ENCODE measurements at regions not wholly inside any gene's neighbourhood (a gene's known extent, or its start where the extent isn't known, plus 50 kb on each side); places are given as distances from the start of the nearest gene placed in this dataset.

- H3K36me3 ChIP-seq (ENCODE audit: control insufficient read depth in 2 of 2, insufficient read depth in 2 of 2, low read length in 1 of 2), result no peaks in the 10 kb centered on the region
- SMC1A ChIA-PET (ENCODE audit: uncharacterized antibody, unreplicated experiment), result interaction anchor here (1.2 kb wide), 1 partner anchor 7 kb away, joined by 3 read pairs; no protein-coding TSS in a partner anchor
- H3K27ac ChIP-seq (ENCODE audit: control insufficient read depth, insufficient read depth), result no peak overlapping the region
- H4K20me1 ChIP-seq (ENCODE audit: control insufficient read depth, insufficient read depth), result no peaks in the 10 kb centered on the region
- H3K79me2 ChIP-seq (ENCODE audit: control insufficient read depth, insufficient read depth, low read length), result no peaks in the 10 kb centered on the region
- intact Hi-C loops (cut with micrococcal nuclease; ENCODE audit: unreplicated experiment), result no loop called here
- no peak overlapping the region for H3K4me2 ChIP-seq (ENCODE audit: control insufficient read depth, insufficient read depth)
- FAIRE-seq (no peak), DNase-seq (ENCODE audit: low read depth, low spot score) (no peak), ATAC-seq (no peak)
- RAD21 ChIA-PET (ENCODE audit: unreplicated experiment), result no interaction called here
- H3K4me1 ChIP-seq (ENCODE audit: control insufficient read depth, insufficient read depth, low read length), result no peaks in the 10 kb centered on the region
- POLR2A ChIA-PET, result no interaction called here
- H3K4me3 ChIP-seq, result no peak overlapping the region
- H2AFZ ChIP-seq (ENCODE audit: control insufficient read depth, low read depth, low read length), result no peak overlapping the region
- BruUV-seq (replicated peaks), result no TSS peak
- CTCF ChIA-PET, result no interaction called here
- H3K9ac ChIP-seq (ENCODE audit: control insufficient read depth, insufficient read depth, low read length), result no peak overlapping the region
- H3K27me3 ChIP-seq (replicated peaks in 1 of 2; ENCODE audit: control insufficient read depth in 2 of 2, insufficient read depth in 2 of 2, low read length in 1 of 2), result no peaks in the 10 kb centered on the region
- no peaks in the 10 kb centered on the region for H3K9me3 ChIP-seq (replicated peaks; ENCODE audit: control insufficient read depth, insufficient read depth, low read length)
- in situ Hi-C loops (cut with MboI), result no loop called here
- TF ChIP-seq FOS (IDR thresholded peaks at IDR 0.05; ENCODE audit: borderline replicate concordance, extremely low read depth, insufficient read length) (no peak), RUNX3 (IDR thresholded peaks at IDR 0.05; ENCODE audit: low read length) (no peak), CTCF (IDR thresholded peaks at IDR 0.05 in 2 of 3, conservative IDR thresholded peaks at IDR 0.05 in 1 of 3; ENCODE audit: control insufficient read depth in 2 of 3, extremely low read depth in 1 of 3, insufficient read depth in 1 of 3, low read depth in 3 of 3, low read length in 3 of 3) (no peak), HCFC1 (IDR thresholded peaks at IDR 0.05; ENCODE audit: low read length) (no peak), ZBED1 (IDR thresholded peaks at IDR 0.05; ENCODE audit: borderline replicate concordance) (no peak), EZH2 (IDR thresholded peaks at IDR 0.05; ENCODE audit: borderline replicate concordance, control insufficient read depth, low read depth, low read length) (no peak), DPF2 (IDR thresholded peaks at IDR 0.05) (no peak), NR2C2 (IDR thresholded peaks at IDR 0.05; ENCODE audit: borderline replicate concordance, control insufficient read depth, insufficient read length, low read depth) (no peak), KDM1A (IDR thresholded peaks at IDR 0.05; ENCODE audit: borderline replicate concordance) (no peak), BCL3 (IDR thresholded peaks at IDR 0.05; ENCODE audit: borderline replicate concordance, insufficient read depth, low read depth, low read length, poor library complexity, severe bottlenecking) (no peak), HSF1 (IDR thresholded peaks at IDR 0.05; ENCODE audit: low read depth, low read length) (no peak), TBL1XR1 (IDR thresholded peaks at IDR 0.05; ENCODE audit: low read depth, low read length) (no peak), ZNF687 (IDR thresholded peaks at IDR 0.05) (no peak), ELK1 (IDR thresholded peaks at IDR 0.05; ENCODE audit: low read depth, low read length) (no peak), POLR2AphosphoS2 (IDR thresholded peaks at IDR 0.05; ENCODE audit: low read depth, low read length) (no peak)
Measured at GRCh38 chr13:75061909-75062308, 420.1 kb downstream of the TBC1D4 start.
